ENCODE measurements at regions not wholly inside any gene's neighbourhood (a gene's known extent, or its start where the extent isn't known, plus 50 kb on each side); places are given as distances from the start of the nearest gene placed in this dataset.
A peak's percentile ranks its signal among the peaks of the same experiment; 100 is the strongest.

GRCh38 chr2:226600184-226600583, 199.4 kb downstream of the IRS1 start:
- no peak for DNase-seq
- no peaks in the 10 kb centered on the region for H3K27me3 Mint-ChIP-seq (ENCODE audit: low read depth)
- H2AFZ ChIP-seq (ENCODE audit: low read length), result no peak overlapping the region
- H4K8ac ChIP-seq (replicated peaks; ENCODE audit: insufficient read length, low read depth, low read length), result no peak overlapping the region
- peaks cover 4 to 12% of the 10 kb centered on the region in 2 experiments; a peak in 3 of 4 replicates for H3K4me1 Mint-ChIP-seq
- no peak overlapping the region for H2BK20ac ChIP-seq (ENCODE audit: low read depth, low read length, poor library complexity, severe bottlenecking)
- H3K79me2 ChIP-seq (ENCODE audit: insufficient read depth, low read length), result no peaks in the 10 kb centered on the region
- no peak overlapping the region for H2BK120ac ChIP-seq (ENCODE audit: low read depth, low read length, poor library complexity, severe bottlenecking)
- no peaks in the 10 kb centered on the region for H3K79me1 ChIP-seq (ENCODE audit: insufficient read depth, low read depth, low read length, poor library complexity, severe bottlenecking)
- H3K27ac ChIP-seq (ENCODE audit: insufficient read length, low read depth, low read length), result no peak overlapping the region
- TF ChIP-seq CTCF (conservative IDR thresholded peaks at IDR 0.05), result 0 out of 3 replicates have a peak, but pooled peaks have one; percentile 22
- H3K27ac Mint-ChIP-seq, result 0 out of 7 replicates have a peak overlapping the region, but pooled peaks of 1 of the 3 experiments have one; percentile 77
- no peak overlapping the region for H3K9ac ChIP-seq (ENCODE audit: extremely low read depth, insufficient read length, low read length)
- no peak overlapping the region for H3K4ac ChIP-seq (ENCODE audit: low read depth, low read length)
- no peak overlapping the region for H4K91ac ChIP-seq (ENCODE audit: insufficient read length, low read depth, low read length)
- no peak overlapping the region for H2AK5ac ChIP-seq (ENCODE audit: insufficient read length, low read length)
- H3T11ph ChIP-seq (ENCODE audit: low read length), result no peak overlapping the region
- H3K4me3 Mint-ChIP-seq, result no peak overlapping the region
- H3K4me2 ChIP-seq (ENCODE audit: insufficient read depth, insufficient read length, low read length), result no peak overlapping the region
- no CpG with 5 or more reads among the region's 5 CpGs for WGBS (ENCODE audit: extremely low coverage, insufficient read length, low lambda C conversion rate)
- peaks cover 0 to 2% of the 10 kb centered on the region in 2 experiments; a peak in 1 of 5 replicates for H3K9me3 Mint-ChIP-seq
- H4K20me1 ChIP-seq (ENCODE audit: control insufficient read depth, insufficient read depth, insufficient read length), result no peaks in the 10 kb centered on the region
- no peak overlapping the region for H4K5ac ChIP-seq (ENCODE audit: insufficient read length, low read depth, low read length)
- no peak overlapping the region for H3K18ac ChIP-seq (ENCODE audit: insufficient read length, low read depth, low read length)
- H3K14ac ChIP-seq (ENCODE audit: insufficient read depth, low read length), result no peak overlapping the region
- H3K56ac ChIP-seq (ENCODE audit: insufficient read length, low read depth, low read length), result no peak overlapping the region
- no peak overlapping the region for H3K23ac ChIP-seq (ENCODE audit: insufficient read length, low read depth, low read length)
- no peaks in the 10 kb centered on the region; a peak in 2 of 7 replicates for H3K36me3 Mint-ChIP-seq (ENCODE audit: insufficient read depth in 1 of 3, low read depth in 3 of 3)
- H3K23me2 ChIP-seq (ENCODE audit: insufficient read length, low read depth, low read length, poor library complexity, severe bottlenecking), result no peaks in the 10 kb centered on the region
- no peak overlapping the region for H2BK15ac ChIP-seq (ENCODE audit: low read depth, low read length)
- no peaks in the 10 kb centered on the region; the same call in 1 of the 2 replicates for H3K4me1 ChIP-seq (ENCODE audit: insufficient read depth, low read length)
- H2BK5ac ChIP-seq (ENCODE audit: insufficient read length, low read length), result no peak overlapping the region
- no peak overlapping the region for H2BK12ac ChIP-seq (ENCODE audit: insufficient read length, low read depth, low read length)
- H3K9me3 ChIP-seq (ENCODE audit: control insufficient read depth, low read depth, low read length), result no peaks in the 10 kb centered on the region
- H3K27me3 ChIP-seq (ENCODE audit: insufficient read depth, low read length), result no peaks in the 10 kb centered on the region

Data from H9 (cell line).